Activated naive CD8-positive, alpha-beta T cell (primary cell): ENCODE measurements at regions not wholly inside any gene's neighbourhood (a gene's known extent, or its start where the extent isn't known, plus 50 kb on each side); places are given as distances from the start of the nearest gene placed in this dataset.
"Not testable (repeated sequence)": the region's sequence is repeated elsewhere in the genome, so short reads cannot be mapped to it uniquely, and the experiment has no call there.

Experiments
- H3K27ac Mint-ChIP-seq: one replicate; pipeline ENCODE4 v1.8.0; 2021; ENCODE audit warnings: mixed read lengths
- H3K27me3 Mint-ChIP-seq: one replicate; pipeline ENCODE4 v1.8.0; 2021; ENCODE audit warnings: mixed read lengths
- H3K36me3 Mint-ChIP-seq: one replicate; pipeline ENCODE4 v1.8.0; 2021; ENCODE audit warnings: mixed read lengths
- H3K4me1 Mint-ChIP-seq: one replicate; pipeline ENCODE4 v1.8.0; 2021; ENCODE audit warnings: low read depth, mixed read lengths
- H3K4me3 Mint-ChIP-seq: one replicate; pipeline ENCODE4 v1.8.0; 2021; ENCODE audit warnings: mild to moderate bottlenecking, mixed read lengths
- H3K9me3 Mint-ChIP-seq: one replicate; pipeline ENCODE4 v1.8.0; 2021; ENCODE audit warnings: low read depth, mixed read lengths

DNA sequence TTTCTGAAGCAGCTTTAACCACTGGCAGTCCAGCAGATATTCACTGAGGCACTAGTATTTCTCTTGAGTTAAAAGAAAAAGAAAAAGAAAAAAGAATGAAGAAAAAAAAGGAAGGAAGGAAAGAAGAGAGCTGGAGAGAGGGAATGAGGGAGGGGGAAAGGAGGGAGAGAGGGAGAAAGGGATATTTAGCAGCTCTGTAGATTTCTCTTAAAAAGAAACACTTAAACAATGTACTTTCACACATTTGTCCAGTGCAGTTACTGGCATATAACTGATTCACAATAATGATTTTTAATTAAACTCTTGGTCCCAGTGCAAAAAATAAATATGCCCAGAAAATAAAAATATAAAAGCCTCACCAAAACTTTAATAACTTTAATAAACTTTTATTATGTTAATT is 386.4 kb downstream of the KCNJ2 start:
- no peaks in the 10 kb centered on the region for H3K36me3 Mint-ChIP-seq
- no peaks in the 10 kb centered on the region for H3K4me1 Mint-ChIP-seq
- H3K27ac Mint-ChIP-seq, result no peak overlapping the region
- no peaks in the 10 kb centered on the region for H3K9me3 Mint-ChIP-seq
- peaks cover 2% of the 10 kb centered on the region for H3K27me3 Mint-ChIP-seq
- no peak overlapping the region for H3K4me3 Mint-ChIP-seq

- no peaks in the 10 kb centered on the region for H3K9me3 Mint-ChIP-seq
- H3K36me3 Mint-ChIP-seq, result no peaks in the 10 kb centered on the region
- H3K27me3 Mint-ChIP-seq, result peaks cover 1% of the 10 kb centered on the region
- H3K4me1 Mint-ChIP-seq, result no peaks in the 10 kb centered on the region
- no peak overlapping the region for H3K4me3 Mint-ChIP-seq
- no peak overlapping the region for H3K27ac Mint-ChIP-seq
These were observed 389.5 kb downstream of the KCNJ2 start for GRCh38 chr17:70558821-70559220.

GRCh38 chr17:70560471-70560870 is 391.1 kb downstream of the KCNJ2 start:
- H3K36me3 Mint-ChIP-seq, result no peaks in the 10 kb centered on the region
- H3K27ac Mint-ChIP-seq, result no peak overlapping the region
- H3K9me3 Mint-ChIP-seq, result no peaks in the 10 kb centered on the region
- no peak overlapping the region for H3K4me3 Mint-ChIP-seq
- no peaks in the 10 kb centered on the region for H3K4me1 Mint-ChIP-seq
- peaks cover 1% of the 10 kb centered on the region for H3K27me3 Mint-ChIP-seq

DNA sequence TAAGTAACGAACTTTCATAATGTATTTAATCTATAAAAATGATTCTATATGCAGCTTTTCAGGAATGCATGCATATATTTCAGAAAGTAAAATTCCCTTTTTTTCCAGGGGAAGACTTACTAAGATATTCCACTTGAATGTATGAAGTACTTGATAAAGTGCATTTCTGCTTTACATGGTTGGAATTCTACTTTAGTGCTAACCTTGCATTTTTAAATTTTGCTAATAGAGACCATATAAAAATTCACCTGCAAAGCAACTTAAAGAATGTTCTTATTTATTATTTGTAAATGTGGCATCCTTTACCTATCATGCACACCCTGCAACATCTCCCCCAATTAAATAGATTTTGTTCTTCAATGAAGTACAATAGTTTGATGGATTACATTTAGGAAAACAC is 392.8 kb downstream of the KCNJ2 start:
- Mint-ChIP-seq H3K4me3 (no peak overlapping the region), H3K4me1 (no peaks in the 10 kb centered on the region), H3K36me3 (no peaks in the 10 kb centered on the region), H3K27me3 (peaks cover 2% of the 10 kb centered on the region), H3K27ac (no peak overlapping the region), H3K9me3 (no peaks in the 10 kb centered on the region)

DNA sequence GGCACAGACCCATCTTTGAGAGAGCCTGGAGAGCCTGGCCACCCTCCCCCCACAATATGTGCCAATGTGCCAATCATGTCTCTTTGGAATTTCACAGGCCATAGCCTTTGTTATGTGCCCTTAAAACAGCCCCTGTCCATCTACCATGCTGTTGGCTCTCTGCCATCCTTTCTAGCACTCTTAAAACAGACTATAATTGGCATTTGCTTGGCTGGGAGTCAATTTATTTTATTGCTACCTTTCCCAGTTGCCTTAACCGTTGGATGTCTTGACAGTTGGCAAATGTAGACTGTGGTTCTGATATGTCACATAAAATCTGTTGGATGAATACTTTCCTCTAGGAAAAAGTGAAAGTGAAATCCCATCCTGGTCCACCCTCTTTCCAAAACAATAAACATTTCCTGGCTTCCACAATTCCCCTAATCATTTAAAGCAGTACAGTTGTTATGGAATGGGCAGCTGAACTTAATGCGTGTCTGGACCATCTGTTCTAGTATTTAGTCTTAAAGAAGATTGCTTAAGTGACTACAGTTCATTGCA is 394.0 kb downstream of the KCNJ2 start:
- no peak overlapping the region for H3K4me3 Mint-ChIP-seq
- no peaks in the 10 kb centered on the region for H3K4me1 Mint-ChIP-seq
- peaks cover 3% of the 10 kb centered on the region for H3K27me3 Mint-ChIP-seq
- H3K9me3 Mint-ChIP-seq, result no peaks in the 10 kb centered on the region
- no peaks in the 10 kb centered on the region for H3K36me3 Mint-ChIP-seq
- no peak overlapping the region for H3K27ac Mint-ChIP-seq

DNA sequence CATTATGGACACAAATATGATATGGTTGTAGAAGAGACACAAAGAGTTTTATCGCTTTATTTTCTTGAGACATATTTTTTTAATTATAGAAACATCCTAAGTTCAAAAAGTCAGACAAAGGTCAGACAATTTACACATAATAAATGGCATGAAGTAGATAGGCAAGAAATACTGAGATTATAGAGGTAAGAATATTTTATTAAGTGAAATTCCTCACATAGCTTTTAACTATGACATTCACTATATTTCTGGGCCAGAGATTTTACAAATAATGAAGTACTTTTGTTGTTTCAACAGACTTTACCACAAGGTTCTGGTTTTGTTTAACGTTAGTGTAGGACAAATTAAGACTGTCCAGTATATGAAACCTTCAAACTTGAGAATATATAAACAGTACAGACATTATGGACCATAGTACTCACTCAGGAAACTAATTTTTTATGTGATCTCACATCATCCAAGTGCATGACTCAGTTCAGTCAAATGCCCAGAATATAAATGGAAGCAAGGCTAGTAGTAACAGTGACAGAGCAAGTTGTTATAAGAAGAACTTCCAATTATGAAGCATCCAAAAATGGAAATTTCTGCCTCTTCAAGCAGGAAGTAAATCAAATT is 394.8 kb downstream of the KCNJ2 start:
- Mint-ChIP-seq H3K27me3 (peaks cover 3% of the 10 kb centered on the region), H3K4me3 (no peak overlapping the region), H3K4me1 (no peaks in the 10 kb centered on the region), H3K27ac (no peak overlapping the region), H3K9me3 (no peaks in the 10 kb centered on the region), H3K36me3 (no peaks in the 10 kb centered on the region)

DNA sequence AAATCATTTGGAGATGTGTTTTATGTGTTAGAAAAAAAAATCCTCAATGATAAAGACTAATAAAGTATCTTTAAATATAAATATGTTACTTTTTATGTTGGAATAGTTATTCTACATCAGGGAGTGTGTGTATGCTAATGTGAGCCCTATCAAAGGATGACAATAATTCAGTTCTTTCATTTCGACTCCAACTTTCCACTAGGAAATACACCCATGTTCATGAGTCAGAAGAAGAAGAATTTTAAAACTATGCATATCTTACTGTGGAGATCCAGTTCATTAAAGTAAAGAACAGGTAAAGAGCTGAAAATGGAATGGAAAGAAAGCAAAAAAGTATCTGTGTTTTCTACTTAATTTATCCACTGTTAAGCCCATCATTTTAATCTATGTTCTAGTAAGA is 399.8 kb downstream of the KCNJ2 start:
- Mint-ChIP-seq H3K27me3 (peaks cover 3% of the 10 kb centered on the region), H3K9me3 (no peaks in the 10 kb centered on the region), H3K27ac (no peak overlapping the region), H3K36me3 (no peaks in the 10 kb centered on the region), H3K4me1 (no peaks in the 10 kb centered on the region), H3K4me3 (no peak overlapping the region)

GRCh38 chr17:70577456-70577855 is 408.1 kb downstream of the KCNJ2 start:
- Mint-ChIP-seq H3K4me1 (no peaks in the 10 kb centered on the region), H3K27ac (no peak overlapping the region), H3K27me3 (peaks cover 2% of the 10 kb centered on the region), H3K4me3 (no peak overlapping the region), H3K9me3 (no peaks in the 10 kb centered on the region), H3K36me3 (no peaks in the 10 kb centered on the region)

DNA sequence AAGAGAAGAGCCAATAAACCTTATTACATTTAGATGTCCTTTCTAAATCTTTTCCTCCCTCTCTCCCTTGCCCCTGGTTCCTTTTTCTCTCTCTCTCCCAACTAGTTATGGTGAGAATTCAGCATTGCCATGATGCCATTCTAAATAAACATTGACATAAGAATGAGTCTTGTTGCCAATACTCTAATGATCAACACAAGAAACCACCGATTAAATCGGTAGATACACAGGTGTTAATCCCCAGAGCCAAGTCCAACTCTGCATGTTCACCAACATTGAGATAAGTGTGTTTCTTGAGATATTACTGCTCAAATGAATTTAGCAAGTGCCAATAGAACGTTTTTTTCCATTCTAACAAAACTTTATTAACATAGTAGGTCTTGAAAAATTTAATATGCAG is 412.1 kb downstream of the KCNJ2 start:
- no peaks in the 10 kb centered on the region for H3K9me3 Mint-ChIP-seq

GRCh38 chr17:70582777-70583176 is 413.4 kb downstream of the KCNJ2 start:
- Mint-ChIP-seq H3K4me1 (no peaks in the 10 kb centered on the region), H3K36me3 (no peaks in the 10 kb centered on the region), H3K27ac (no peak overlapping the region)

More for the DNA sequence above, 412.1 kb downstream of the KCNJ2 start:
- H3K27me3 Mint-ChIP-seq, result no peaks in the 10 kb centered on the region
- H3K36me3 Mint-ChIP-seq, result no peaks in the 10 kb centered on the region
- H3K4me1 Mint-ChIP-seq, result no peaks in the 10 kb centered on the region
- no peak overlapping the region for H3K27ac Mint-ChIP-seq
- no peak overlapping the region for H3K4me3 Mint-ChIP-seq

DNA sequence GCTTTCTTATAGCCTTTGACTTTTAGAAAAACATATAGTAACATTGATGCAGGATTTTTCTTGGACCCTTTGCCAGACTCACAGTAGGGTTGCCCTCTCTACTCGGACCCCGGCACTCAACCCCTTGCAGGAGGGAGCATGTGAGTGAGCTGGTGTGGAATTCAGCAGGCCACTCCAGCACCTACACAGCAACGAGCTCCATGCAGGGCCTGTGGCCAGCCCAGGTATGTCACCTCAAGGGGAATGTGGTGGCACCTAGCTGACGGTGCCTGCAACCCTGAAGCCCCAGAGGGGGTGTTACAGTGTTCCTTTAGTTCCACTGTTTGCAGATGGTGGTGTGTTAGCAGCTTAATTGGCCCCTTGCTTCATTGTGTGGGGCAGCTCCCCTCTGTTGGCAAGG is 414.9 kb downstream of the KCNJ2 start:
- no peak overlapping the region for H3K4me3 Mint-ChIP-seq
- peaks cover 6% of the 10 kb centered on the region for H3K9me3 Mint-ChIP-seq
- H3K36me3 Mint-ChIP-seq, result no peaks in the 10 kb centered on the region
- no peak overlapping the region for H3K27ac Mint-ChIP-seq
- H3K27me3 Mint-ChIP-seq, result no peaks in the 10 kb centered on the region
- no peaks in the 10 kb centered on the region for H3K4me1 Mint-ChIP-seq

More at GRCh38 chr17:70582777-70583176, 413.4 kb downstream of the KCNJ2 start:
- Mint-ChIP-seq H3K27me3 (no peaks in the 10 kb centered on the region), H3K9me3 (peaks cover under 1% of the 10 kb centered on the region), H3K4me3 (no peak overlapping the region)

DNA sequence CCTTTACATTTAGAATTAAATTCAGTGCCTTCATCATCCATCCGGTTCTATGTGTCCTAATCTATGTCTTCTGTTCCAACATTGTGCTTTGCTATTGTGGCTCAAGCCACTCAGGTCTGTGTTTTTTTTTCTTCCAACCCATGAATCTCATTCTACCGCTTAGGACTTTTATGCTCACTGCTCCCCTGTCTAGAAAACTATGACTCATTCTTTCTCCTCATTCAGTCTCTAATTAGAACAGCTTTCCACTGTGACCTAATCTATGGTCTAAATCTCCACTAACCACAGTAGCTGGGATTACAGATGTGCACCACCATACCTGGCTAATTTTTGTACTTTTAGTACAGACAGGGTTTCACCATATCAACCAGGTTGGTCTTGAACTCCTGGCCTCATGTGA is 418.7 kb downstream of the KCNJ2 start:
- H3K27ac Mint-ChIP-seq, result no peak overlapping the region
- no peaks in the 10 kb centered on the region for H3K27me3 Mint-ChIP-seq
- H3K4me3 Mint-ChIP-seq, result no peak overlapping the region
- H3K4me1 Mint-ChIP-seq, result no peaks in the 10 kb centered on the region
- H3K9me3 Mint-ChIP-seq, result peaks cover 6% of the 10 kb centered on the region
- no peaks in the 10 kb centered on the region for H3K36me3 Mint-ChIP-seq

GRCh38 chr17:70597774-70598173 is 428.4 kb downstream of the KCNJ2 start:
- H3K4me3 Mint-ChIP-seq, result no peak overlapping the region
- H3K27ac Mint-ChIP-seq, result no peak overlapping the region
- no peaks in the 10 kb centered on the region for H3K36me3 Mint-ChIP-seq
- H3K27me3 Mint-ChIP-seq, result no peaks in the 10 kb centered on the region
- H3K4me1 Mint-ChIP-seq, result no peaks in the 10 kb centered on the region
- H3K9me3 Mint-ChIP-seq, result no peaks in the 10 kb centered on the region

GRCh38 chr17:70599198-70599597 is 429.9 kb downstream of the KCNJ2 start:
- no peak overlapping the region for H3K27ac Mint-ChIP-seq
- no peaks in the 10 kb centered on the region for H3K4me1 Mint-ChIP-seq
- no peaks in the 10 kb centered on the region for H3K36me3 Mint-ChIP-seq
- no peaks in the 10 kb centered on the region for H3K9me3 Mint-ChIP-seq
- no peak overlapping the region for H3K4me3 Mint-ChIP-seq
- H3K27me3 Mint-ChIP-seq, result no peaks in the 10 kb centered on the region

- H3K4me1 Mint-ChIP-seq, H3K9me3 Mint-ChIP-seq, H3K27me3 Mint-ChIP-seq, H3K36me3 Mint-ChIP-seq, H3K4me3 Mint-ChIP-seq, H3K27ac Mint-ChIP-seq: not testable (repeated sequence)
These were observed 430.6 kb downstream of the KCNJ2 start for GRCh38 chr17:70599945-70600344.

DNA sequence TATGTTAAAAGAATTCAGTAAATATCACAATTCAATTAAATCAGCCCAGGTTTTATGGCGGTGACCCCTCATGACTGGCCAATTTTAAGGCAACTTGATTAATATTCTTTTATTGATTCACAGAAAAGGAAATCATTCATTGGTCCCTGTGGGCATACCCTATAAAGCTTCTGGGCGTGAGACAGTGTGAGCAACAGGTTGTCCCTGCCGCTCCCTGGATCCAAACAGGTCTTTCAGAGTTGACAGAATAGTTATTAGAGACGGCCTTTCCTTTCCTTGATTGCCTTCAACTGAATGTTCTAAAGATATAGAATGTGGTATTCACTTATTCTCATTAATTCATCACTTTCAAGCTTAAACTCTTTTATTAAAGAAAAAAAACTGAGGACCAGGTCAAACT is 433.9 kb downstream of the KCNJ2 start:
- H3K27me3 Mint-ChIP-seq, result no peaks in the 10 kb centered on the region
- no peaks in the 10 kb centered on the region for H3K36me3 Mint-ChIP-seq
- H3K27ac Mint-ChIP-seq, result no peak overlapping the region
- no peaks in the 10 kb centered on the region for H3K4me1 Mint-ChIP-seq
- H3K4me3 Mint-ChIP-seq, result no peak overlapping the region
- no peaks in the 10 kb centered on the region for H3K9me3 Mint-ChIP-seq
